ENCODE measurements at regions not wholly inside any gene's neighbourhood (a gene's known extent, or its start where the extent isn't known, plus 50 kb on each side); places are given as distances from the start of the nearest gene placed in this dataset.

- Histone ChIP-seq H3K36me3 (ENCODE audit: control insufficient read depth, insufficient read depth, low read length) (no peaks in the 10 kb centered on the region), H3K27me3 (ENCODE audit: control insufficient read depth, insufficient read depth, low read length) (no peaks in the 10 kb centered on the region), H3K4me3 (ENCODE audit: low read depth in 2 of 2, low read length in 2 of 2) (no peak overlapping the region), H3K9me3 (ENCODE audit: control insufficient read depth, insufficient read depth, low read depth, low read length) (no peaks in the 10 kb centered on the region), H3K4me1 (ENCODE audit: control insufficient read depth, insufficient read depth, low read length) (no peaks in the 10 kb centered on the region), H3K27ac (ENCODE audit: low read length) (no peak overlapping the region)
- ChIA-PET POLR2A (no interaction called here), CTCF (no interaction called here)
- no peak for ATAC-seq
- no peak for DNase-seq (ENCODE audit: low read depth, low spot score)
- TF ChIP-seq POLR2AphosphoS5 (IDR thresholded peaks at IDR 0.05; ENCODE audit: low read depth, low read length) (no peak), REST (IDR thresholded peaks at IDR 0.05; ENCODE audit: insufficient read depth in 1 of 2, low read depth in 2 of 2, low read length in 1 of 2) (no peak), CTCF (IDR thresholded peaks at IDR 0.05) (no peak), TCF7L2 (IDR thresholded peaks at IDR 0.05; ENCODE audit: low read depth, low read length) (no peak), SIN3A (IDR thresholded peaks at IDR 0.05; ENCODE audit: borderline replicate concordance, insufficient read depth, low read depth, low read length) (no peak)
- in situ Hi-C loops (cut with HindIII; ENCODE audit: low pct_unique_long_range_greater_than_20kb, low sequenced_read_pairs) (no loop called here), intact Hi-C loops (cut with micrococcal nuclease; ENCODE audit: unreplicated experiment) (no loop called here)
- no TSS peak for BruUV-seq (replicated peaks)
These were observed 251.1 kb upstream of the BTG1 start for GRCh38 chr12:92396647-92397252.

GRCh38 chr12:92395322-92395721, 249.7 kb upstream of the BTG1 start:
- no peak for ATAC-seq
- TF ChIP-seq POLR2AphosphoS5 (IDR thresholded peaks at IDR 0.05; ENCODE audit: low read depth, low read length), result no peak
- TF ChIP-seq REST (IDR thresholded peaks at IDR 0.05; ENCODE audit: insufficient read depth in 1 of 2, low read depth in 2 of 2, low read length in 1 of 2), result no peak
- TF ChIP-seq SIN3A (IDR thresholded peaks at IDR 0.05; ENCODE audit: borderline replicate concordance, insufficient read depth, low read depth, low read length), result no peak
- no peaks in the 10 kb centered on the region for H3K36me3 ChIP-seq (ENCODE audit: control insufficient read depth, insufficient read depth, low read length)
- intact Hi-C loops (cut with micrococcal nuclease; ENCODE audit: unreplicated experiment), result no loop called here
- DNase-seq (ENCODE audit: low read depth, low spot score), result no peak
- no peaks in the 10 kb centered on the region for H3K27me3 ChIP-seq (ENCODE audit: control insufficient read depth, insufficient read depth, low read length)
- no TSS peak for BruUV-seq (replicated peaks)
- CTCF ChIA-PET, result no interaction called here
- H3K4me3 ChIP-seq (ENCODE audit: low read depth in 2 of 2, low read length in 2 of 2), result no peak overlapping the region
- no peak overlapping the region for H3K27ac ChIP-seq (ENCODE audit: low read length)
- H3K4me1 ChIP-seq (ENCODE audit: control insufficient read depth, insufficient read depth, low read length), result no peaks in the 10 kb centered on the region
- POLR2A ChIA-PET, result no interaction called here
- in situ Hi-C loops (cut with HindIII; ENCODE audit: low pct_unique_long_range_greater_than_20kb, low sequenced_read_pairs), result no loop called here
- no peaks in the 10 kb centered on the region for H3K9me3 ChIP-seq (ENCODE audit: control insufficient read depth, insufficient read depth, low read depth, low read length)
